ENCODE measurements at regions not wholly inside any gene's neighbourhood (a gene's known extent, or its start where the extent isn't known, plus 50 kb on each side); places are given as distances from the start of the nearest gene placed in this dataset.

- H3K4me1 ChIP-seq (ENCODE audit: insufficient read depth, low read length), result no peaks in the 10 kb centered on the region
- H3K4me3 ChIP-seq (ENCODE audit: insufficient read depth, low read length), result no peak overlapping the region
- no peaks in the 10 kb centered on the region for H3K27me3 ChIP-seq (ENCODE audit: insufficient read depth, low read length)
- DNase-seq (ENCODE audit: insufficient read length, low spot score, missing footprints), result no peak
- no peak overlapping the region for H3K4me2 ChIP-seq (ENCODE audit: insufficient read depth, low read length)
- no peaks in the 10 kb centered on the region for H4K20me1 ChIP-seq (ENCODE audit: insufficient read depth, low read length)
- no peaks in the 10 kb centered on the region for H3K79me2 ChIP-seq (ENCODE audit: insufficient read depth, low read length)
- peak; percentile 67 for TF ChIP-seq CTCF (IDR thresholded peaks at IDR 0.05; ENCODE audit: extremely low read depth, low read depth, low read length)
- no peak overlapping the region for H3K27ac ChIP-seq (ENCODE audit: low read depth, low read length)
- H3K36me3 ChIP-seq (ENCODE audit: insufficient read depth, low read length), result no peaks in the 10 kb centered on the region
- H3K9me3 ChIP-seq (ENCODE audit: low read depth, low read length), result no peaks in the 10 kb centered on the region
- no peak overlapping the region for H2AFZ ChIP-seq (ENCODE audit: low read length)
These were observed 1573.3 kb downstream of the PCDH9 start for GRCh38 chr13:65656740-65657329.

DNA sequence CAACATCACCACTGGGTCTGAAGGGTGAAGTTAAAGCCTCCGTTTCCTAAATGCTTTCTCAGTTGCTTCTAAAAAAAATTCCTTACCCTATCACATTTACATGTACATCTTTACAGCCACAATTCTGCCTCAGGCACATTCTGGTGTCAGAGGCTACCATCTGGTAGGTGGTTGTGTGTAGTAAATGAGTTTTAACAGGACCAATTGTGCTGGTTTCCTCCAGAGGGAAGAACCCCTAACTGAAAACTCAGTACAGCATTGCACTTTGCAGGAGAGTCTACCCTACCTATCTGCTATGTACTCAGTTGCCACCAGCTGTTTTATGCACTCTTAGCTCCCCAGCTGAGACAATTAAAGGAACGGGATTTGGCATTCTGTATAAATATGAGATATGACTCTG, 1576.5 kb downstream of the PCDH9 start:
- Histone ChIP-seq H3K4me2 (ENCODE audit: insufficient read depth, low read length) (no peak overlapping the region), H4K20me1 (ENCODE audit: insufficient read depth, low read length) (no peaks in the 10 kb centered on the region), H3K27ac (ENCODE audit: low read depth, low read length) (no peak overlapping the region), H3K79me2 (ENCODE audit: insufficient read depth, low read length) (no peaks in the 10 kb centered on the region), H3K36me3 (ENCODE audit: insufficient read depth, low read length) (no peaks in the 10 kb centered on the region), H3K27me3 (ENCODE audit: insufficient read depth, low read length) (no peaks in the 10 kb centered on the region), H3K4me1 (ENCODE audit: insufficient read depth, low read length) (no peaks in the 10 kb centered on the region), H3K9me3 (ENCODE audit: low read depth, low read length) (no peaks in the 10 kb centered on the region), H2AFZ (ENCODE audit: low read length) (no peak overlapping the region), H3K4me3 (ENCODE audit: insufficient read depth, low read length) (no peak overlapping the region)
- no peak for DNase-seq (ENCODE audit: insufficient read length, low spot score, missing footprints)
- no peak for TF ChIP-seq CTCF (IDR thresholded peaks at IDR 0.05; ENCODE audit: extremely low read depth, low read depth, low read length)

- Histone ChIP-seq H3K79me2 (ENCODE audit: insufficient read depth, low read length) (no peaks in the 10 kb centered on the region), H3K4me1 (ENCODE audit: insufficient read depth, low read length) (no peaks in the 10 kb centered on the region), H3K4me2 (ENCODE audit: insufficient read depth, low read length) (no peak overlapping the region), H4K20me1 (ENCODE audit: insufficient read depth, low read length) (no peaks in the 10 kb centered on the region), H3K36me3 (ENCODE audit: insufficient read depth, low read length) (no peaks in the 10 kb centered on the region), H3K27ac (ENCODE audit: low read depth, low read length) (no peak overlapping the region), H3K9me3 (ENCODE audit: low read depth, low read length) (no peaks in the 10 kb centered on the region), H3K4me3 (ENCODE audit: insufficient read depth, low read length) (no peak overlapping the region), H3K27me3 (ENCODE audit: insufficient read depth, low read length) (no peaks in the 10 kb centered on the region), H2AFZ (ENCODE audit: low read length) (no peak overlapping the region)
- TF ChIP-seq CTCF (IDR thresholded peaks at IDR 0.05; ENCODE audit: extremely low read depth, low read depth, low read length), result no peak
- DNase-seq (ENCODE audit: insufficient read length, low spot score, missing footprints), result no peak
These were observed 1579.8 kb downstream of the PCDH9 start for GRCh38 chr13:65650321-65650720.

DNA sequence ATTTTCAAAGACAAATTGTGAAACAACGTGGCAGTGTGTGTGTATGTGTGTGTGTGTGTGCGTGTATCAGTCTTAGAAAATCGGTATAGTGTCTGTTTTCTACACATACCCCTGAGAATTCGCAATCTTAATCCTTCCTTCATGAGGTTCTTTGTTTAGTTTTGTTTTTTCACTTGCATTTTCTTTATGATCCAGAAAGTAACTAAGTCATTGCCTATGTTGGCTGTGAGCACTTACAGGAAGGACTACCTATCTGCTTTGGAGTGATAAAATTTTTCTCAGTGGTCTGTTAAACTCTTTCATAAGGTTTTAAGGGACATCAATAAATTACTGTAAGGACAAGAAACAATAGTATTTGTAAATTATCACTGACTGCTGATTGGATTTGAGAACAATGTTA, 1587.1 kb downstream of the PCDH9 start:
- no peak for TF ChIP-seq CTCF (IDR thresholded peaks at IDR 0.05; ENCODE audit: extremely low read depth, low read depth, low read length)
- DNase-seq (ENCODE audit: insufficient read length, low spot score, missing footprints), result no peak
- Histone ChIP-seq H3K9me3 (ENCODE audit: low read depth, low read length) (no peaks in the 10 kb centered on the region), H2AFZ (ENCODE audit: low read length) (peak overlapping the region; percentile 39), H3K4me2 (ENCODE audit: insufficient read depth, low read length) (no peak overlapping the region), H3K27ac (ENCODE audit: low read depth, low read length) (no peak overlapping the region), H3K4me3 (ENCODE audit: insufficient read depth, low read length) (no peak overlapping the region), H3K27me3 (ENCODE audit: insufficient read depth, low read length) (no peaks in the 10 kb centered on the region), H3K4me1 (ENCODE audit: insufficient read depth, low read length) (no peaks in the 10 kb centered on the region), H3K79me2 (ENCODE audit: insufficient read depth, low read length) (no peaks in the 10 kb centered on the region), H3K36me3 (ENCODE audit: insufficient read depth, low read length) (no peaks in the 10 kb centered on the region), H4K20me1 (ENCODE audit: insufficient read depth, low read length) (no peaks in the 10 kb centered on the region)

Measured in osteoblast (primary cell).